Heart right ventricle (tissue), 16 donors: ENCODE measurements at regions not wholly inside any gene's neighbourhood (a gene's known extent, or its start where the extent isn't known, plus 50 kb on each side); places are given as distances from the start of the nearest gene placed in this dataset.
"Not testable (repeated sequence)": the region's sequence is repeated elsewhere in the genome, so short reads cannot be mapped to it uniquely, and the experiment has no call there.

Source experiments
- ATAC-seq, 8 donors: fragments of 200-7000 bp; cut with Tn5 transposase; one replicate each; pipeline ENCODE4 v1.9.1; 2020; ENCODE audit warnings: mild to moderate bottlenecking in 8 of 8, moderate library complexity in 8 of 8, moderate number of reproducible peaks in 1 of 8
- DNase-seq, 2 donors: peaks; one replicate each; pipeline ENCODE4 v3.0.0-alpha.2; 2020
- H3K27ac ChIP-seq, 10 donors: fragments of 200-600 bp; sonication (generic) in 2 of 10; one replicate each; pipeline versions ENCODE4 v1.5.0 to v1.8.0; 2020 to 2022; ENCODE audit warnings: mild to moderate bottlenecking in 3 of 10
- H3K27me3 ChIP-seq, 7 donors: fragments of 200-600 bp; one replicate each; pipeline ENCODE4 v1.8.0; 2021 to 2022; ENCODE audit warnings: mild to moderate bottlenecking in 2 of 7
- H3K36me3 ChIP-seq, 9 donors: fragments of 200-600 bp; sonication (generic) in 1 of 9; one replicate each; pipeline versions ENCODE4 v1.5.0 to v1.8.0; 2020 to 2022; ENCODE audit warnings: mild to moderate bottlenecking in 2 of 9
- H3K4me1 ChIP-seq, 9 donors: fragments of 200-600 bp; sonication (generic) in 1 of 9; one replicate each; pipeline versions ENCODE4 v1.5.0 to v1.8.0; 2020 to 2022; ENCODE audit warnings: mild to moderate bottlenecking in 4 of 9
- H3K4me3 ChIP-seq, 10 donors: fragments of 200-600 bp; sonication (generic) in 2 of 10; one replicate each; pipeline versions ENCODE4 v1.5.0 to v1.8.0; 2020 to 2022; ENCODE audit warnings: mild to moderate bottlenecking in 7 of 10, moderate library complexity in 2 of 10
- H3K9me3 ChIP-seq, 11 donors: fragments of 200-600 bp in 10 of 11; sonication (generic) in 2 of 11; one replicate each; pipeline versions ENCODE4 v1.5.0 to v1.8.0; 2013 to 2022; ENCODE audit warnings: mild to moderate bottlenecking in 2 of 11, control low read depth in 1 of 11, moderate library complexity in 1 of 11
- WGBS, 2 donors: extraction: QIAGEN DNeasy Blood & Tissue Kit; methylation state at CpG; one replicate each; pipeline ENCODE4 v1.1.7; 2013; ENCODE audit warnings: inconsistent platforms in 1 of 2; 5-methylcytosine and 5-hydroxymethylcytosine counted together
- intact Hi-C, 10 donors: fragments of 100-400 bp; cut with DNase I; formaldehyde crosslinking; loops; one replicate each; pipeline versions ENCODE4 v1.11.1 to v1.14.2; 2022
- TF ChIP-seq, protein P1 (sequence below), 9 donors: fragments of 200-600 bp; sonication (generic) in 2 of 9; IDR thresholded peaks; one replicate each; pipeline versions ENCODE4 v1.5.0 to v1.8.0; 2021 to 2022; ENCODE audit warnings: antibody characterized with exemption in 9 of 9, mild to moderate bottlenecking in 5 of 9, moderate library complexity in 1 of 9
- donor health status: Arrhythmogenic right ventricular cardiomyopathy.
- donor health status: ischemic (EF 13 %, LVEDD 7.1; RV severe dilation, severe dysfunction).
- donor health status: healthy with polysubstance abuse.
- donor health status: DM: no; HTN: yes; CAD: no.
- donor health status: DM: no; HTN: no; CAD: no.
- donor health status: ischemic (EF 25% LVEDD 6.9; RV normal size, moderate dysfunction).
- donor health status: ischemic (EF 25% LVEDD 5.7; RV mildly dilated, moderate dysfunction).
- donor health status: healthy.
- donor health status: DM: yes; HTN: yes; CAD: no.
- donor health status: Ischemic cardiomyopathy.
- donor health status: ischemic (EF 35%, LVEDD 5.7; RV mildly dilated, moderate dysfunction).
- donor health status: nonischemic (EF 11% LVEDD 7.7; RV severe dilation, severe dysfunction).
- donor health status: DM: yes; HTN: yes; CAD: no.
- donor health status: PGD.
- donor health status: ischemic (EF 29% LVEDD 5.4; RV normal size, mild dysfunction).
- donor health status: nonischemic (EF 23%, LVEDD 6.1; RV moderate dilation, normal function).

DNA sequence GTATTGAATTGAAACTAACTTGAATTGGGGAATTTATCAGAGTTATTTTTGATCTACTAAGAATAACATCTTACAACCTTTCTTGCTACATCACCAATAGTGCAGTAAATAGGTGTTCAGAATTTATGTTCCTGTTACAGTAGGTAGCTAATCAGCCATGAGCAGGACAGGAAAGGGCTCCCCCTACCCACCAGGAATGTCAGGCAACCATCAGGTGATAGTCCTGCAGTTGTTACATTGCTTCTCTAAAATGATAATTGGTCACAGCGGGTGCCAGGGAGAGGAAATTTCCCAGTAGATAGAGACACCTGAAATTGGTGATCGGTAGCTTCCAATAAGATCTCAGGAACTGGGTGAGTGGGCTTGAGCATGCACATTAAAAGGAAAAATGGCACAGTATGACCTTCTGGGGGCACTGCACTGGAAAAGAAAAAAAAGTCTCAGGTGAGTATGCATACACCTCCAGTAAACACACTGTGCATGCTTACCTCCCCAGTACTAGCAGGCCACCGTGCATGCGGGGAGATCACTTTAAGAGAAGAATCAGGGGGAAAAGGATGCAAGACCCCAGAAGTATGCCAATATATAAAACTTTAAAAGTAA, 1092.0 kb upstream of the LRRTM1 start:
- Histone ChIP-seq H3K36me3 (no peaks in the 10 kb centered on the region), H3K4me1 (no peaks in the 10 kb centered on the region), H3K27ac (no peak overlapping the region), H3K9me3 (peaks cover 0 to 22% (median 0%) of the 10 kb centered on the region in 11 donors), H3K4me3 (no peak overlapping the region), H3K27me3 (no peaks in the 10 kb centered on the region)
- DNase-seq (no peak), ATAC-seq (no peak)
- TF ChIP-seq, protein P1, sequence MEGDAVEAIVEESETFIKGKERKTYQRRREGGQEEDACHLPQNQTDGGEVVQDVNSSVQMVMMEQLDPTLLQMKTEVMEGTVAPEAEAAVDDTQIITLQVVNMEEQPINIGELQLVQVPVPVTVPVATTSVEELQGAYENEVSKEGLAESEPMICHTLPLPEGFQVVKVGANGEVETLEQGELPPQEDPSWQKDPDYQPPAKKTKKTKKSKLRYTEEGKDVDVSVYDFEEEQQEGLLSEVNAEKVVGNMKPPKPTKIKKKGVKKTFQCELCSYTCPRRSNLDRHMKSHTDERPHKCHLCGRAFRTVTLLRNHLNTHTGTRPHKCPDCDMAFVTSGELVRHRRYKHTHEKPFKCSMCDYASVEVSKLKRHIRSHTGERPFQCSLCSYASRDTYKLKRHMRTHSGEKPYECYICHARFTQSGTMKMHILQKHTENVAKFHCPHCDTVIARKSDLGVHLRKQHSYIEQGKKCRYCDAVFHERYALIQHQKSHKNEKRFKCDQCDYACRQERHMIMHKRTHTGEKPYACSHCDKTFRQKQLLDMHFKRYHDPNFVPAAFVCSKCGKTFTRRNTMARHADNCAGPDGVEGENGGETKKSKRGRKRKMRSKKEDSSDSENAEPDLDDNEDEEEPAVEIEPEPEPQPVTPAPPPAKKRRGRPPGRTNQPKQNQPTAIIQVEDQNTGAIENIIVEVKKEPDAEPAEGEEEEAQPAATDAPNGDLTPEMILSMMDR (IDR thresholded peaks at IDR 0.05), result no peak
- 94 to 95% methylated on average over 4 of the region's 4 CpGs for WGBS, 2 donors
- intact Hi-C loops, result no loop called here

DNA sequence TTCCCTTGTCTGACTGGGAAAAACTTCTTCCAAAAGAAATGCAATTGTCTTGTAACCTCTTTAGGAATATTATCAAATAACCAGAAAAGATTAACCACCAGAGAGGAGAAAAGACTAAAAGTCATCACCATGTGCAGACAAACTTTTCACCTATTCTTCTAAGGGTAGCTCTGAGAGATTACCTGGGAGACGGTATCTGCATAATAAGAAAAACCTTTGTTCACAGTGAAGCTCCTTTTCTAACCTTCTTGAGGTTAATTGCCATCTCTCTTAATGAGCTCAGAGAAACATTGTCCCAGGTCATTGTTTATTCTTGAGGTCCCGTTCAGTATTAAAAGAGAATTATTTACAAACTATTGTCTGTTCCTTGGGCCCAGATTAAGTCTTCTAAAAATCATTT, 1091.2 kb upstream of the LRRTM1 start:
- 66 to 74% methylated on average over 2 of the region's 2 CpGs for WGBS, 2 donors
- H3K27me3 ChIP-seq, result no peaks in the 10 kb centered on the region
- DNase-seq (no peak), ATAC-seq (no peak)
- no peak overlapping the region for H3K4me3 ChIP-seq
- peaks cover 0 to 20% (median 0%) of the 10 kb centered on the region in 11 donors for H3K9me3 ChIP-seq
- intact Hi-C loops, result no loop called here
- no peaks in the 10 kb centered on the region for H3K36me3 ChIP-seq
- TF ChIP-seq, protein P1 (IDR thresholded peaks at IDR 0.05), result no peak
- H3K27ac ChIP-seq, result no peak overlapping the region
- no peaks in the 10 kb centered on the region for H3K4me1 ChIP-seq

DNA sequence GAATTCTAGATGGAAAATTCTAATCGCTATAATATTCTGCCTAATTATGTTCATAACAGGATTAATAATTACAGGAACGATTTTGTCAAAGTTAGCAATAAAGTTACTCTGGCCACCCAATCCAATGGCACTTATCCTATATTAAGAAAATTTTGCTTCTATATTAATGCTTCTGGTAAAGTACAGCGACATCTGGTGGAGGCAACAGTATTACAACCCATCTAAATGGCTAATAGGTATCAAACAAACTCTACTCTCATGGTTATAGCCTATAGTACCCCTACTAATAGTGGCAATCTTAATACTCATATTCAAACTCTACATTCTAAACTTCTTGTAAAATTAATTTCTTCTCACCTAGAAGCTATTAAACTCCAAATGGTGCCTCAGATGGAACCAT, 1084.7 kb upstream of the LRRTM1 start:
- 71 to 74% methylated on average over 3 of the region's 3 CpGs for WGBS, 2 donors
- TF ChIP-seq, protein P1 (IDR thresholded peaks at IDR 0.05), result peak in 2 of 9 donors; percentile 5 to 7
- no peak for ATAC-seq

DNA sequence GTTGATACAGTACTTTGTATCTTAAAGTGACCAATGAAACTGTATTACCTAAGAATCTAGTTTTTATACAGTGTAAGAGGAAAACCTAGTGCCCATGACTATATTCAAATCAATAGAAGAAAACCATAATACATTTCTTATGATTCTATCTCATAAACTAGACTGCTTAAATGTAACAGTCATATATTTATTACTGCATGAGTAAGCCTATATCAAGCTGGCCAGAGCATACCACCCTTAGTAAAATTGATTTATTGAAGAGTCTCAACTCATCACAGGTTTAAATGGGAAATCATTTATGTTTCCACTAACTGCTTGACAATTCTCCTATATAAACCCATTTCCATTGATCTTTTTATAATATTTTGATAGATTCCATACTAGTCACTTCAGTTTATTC, 1059.2 kb upstream of the LRRTM1 start:
- H3K36me3 ChIP-seq, result no peaks in the 10 kb centered on the region
- ATAC-seq (no peak), DNase-seq (no peak)
- no peak overlapping the region for H3K27ac ChIP-seq
- no peaks in the 10 kb centered on the region for H3K4me1 ChIP-seq
- TF ChIP-seq, protein P1 (IDR thresholded peaks at IDR 0.05), result no peak
- peaks cover 0 to 26% (median 0%) of the 10 kb centered on the region in 11 donors for H3K9me3 ChIP-seq
- intact Hi-C loops, result no loop called here
- no peak overlapping the region for H3K4me3 ChIP-seq
- H3K27me3 ChIP-seq, result no peaks in the 10 kb centered on the region

More for the DNA sequence above, 1084.7 kb upstream of the LRRTM1 start:
- DNase-seq, result no peak
- intact Hi-C loops, result no loop called here
- no peak overlapping the region for H3K27ac ChIP-seq
- H3K9me3 ChIP-seq, result peaks cover 0 to 26% (median 5%) of the 10 kb centered on the region in 11 donors
- no peaks in the 10 kb centered on the region for H3K36me3 ChIP-seq
- H3K27me3 ChIP-seq, result no peaks in the 10 kb centered on the region
- H3K4me1 ChIP-seq, result no peaks in the 10 kb centered on the region
- no peak overlapping the region for H3K4me3 ChIP-seq

DNA sequence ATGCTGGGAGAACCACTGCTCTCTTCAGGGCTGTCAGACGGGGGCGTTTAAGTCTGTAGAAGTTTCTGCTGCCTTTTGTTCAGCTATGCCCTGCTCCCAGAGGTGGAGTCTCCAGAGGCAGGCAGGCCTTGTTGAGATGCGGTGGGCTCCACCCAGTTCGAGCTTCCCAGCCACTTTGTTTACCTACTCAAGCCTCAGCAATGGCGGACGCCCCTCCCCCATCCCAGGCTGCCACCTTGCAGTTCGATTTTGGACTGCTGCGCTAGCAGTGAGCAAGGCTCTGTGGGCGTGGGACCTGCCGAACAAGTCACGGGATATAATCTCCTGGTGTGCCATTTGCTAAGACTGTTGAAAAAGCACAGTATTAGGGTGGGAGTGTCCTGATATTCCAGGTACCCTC, 1057.9 kb upstream of the LRRTM1 start:
- H3K27me3 ChIP-seq, DNase-seq, H3K4me3 ChIP-seq, H3K36me3 ChIP-seq, H3K27ac ChIP-seq, H3K4me1 ChIP-seq, intact Hi-C loops, ATAC-seq: not testable (repeated sequence)
- WGBS, 2 donors, result 90 to 92% methylated on average over 11 of the region's 11 CpGs
- H3K9me3 ChIP-seq, result peaks cover 0 to 31% (median 4%) of the 10 kb centered on the region in 11 donors
